Heart right ventricle (tissue), 16 donors: ENCODE measurements at regions not wholly inside any gene's neighbourhood (a gene's known extent, or its start where the extent isn't known, plus 50 kb on each side); places are given as distances from the start of the nearest gene placed in this dataset.

Experiments
- ATAC-seq, 8 donors: fragments of 200-7000 bp; cut with Tn5 transposase; one replicate each; pipeline ENCODE4 v1.9.1; 2020; ENCODE audit warnings: mild to moderate bottlenecking in 8 of 8, moderate library complexity in 8 of 8, moderate number of reproducible peaks in 1 of 8
- DNase-seq, 2 donors: peaks; one replicate each; pipeline ENCODE4 v3.0.0-alpha.2; 2020
- H3K27ac ChIP-seq, 10 donors: fragments of 200-600 bp; sonication (generic) in 2 of 10; one replicate each; pipeline versions ENCODE4 v1.5.0 to v1.8.0; 2020 to 2022; ENCODE audit warnings: mild to moderate bottlenecking in 3 of 10
- H3K27me3 ChIP-seq, 7 donors: fragments of 200-600 bp; one replicate each; pipeline ENCODE4 v1.8.0; 2021 to 2022; ENCODE audit warnings: mild to moderate bottlenecking in 2 of 7
- H3K36me3 ChIP-seq, 9 donors: fragments of 200-600 bp; sonication (generic) in 1 of 9; one replicate each; pipeline versions ENCODE4 v1.5.0 to v1.8.0; 2020 to 2022; ENCODE audit warnings: mild to moderate bottlenecking in 2 of 9
- H3K4me1 ChIP-seq, 9 donors: fragments of 200-600 bp; sonication (generic) in 1 of 9; one replicate each; pipeline versions ENCODE4 v1.5.0 to v1.8.0; 2020 to 2022; ENCODE audit warnings: mild to moderate bottlenecking in 4 of 9
- H3K4me3 ChIP-seq, 10 donors: fragments of 200-600 bp; sonication (generic) in 2 of 10; one replicate each; pipeline versions ENCODE4 v1.5.0 to v1.8.0; 2020 to 2022; ENCODE audit warnings: mild to moderate bottlenecking in 7 of 10, moderate library complexity in 2 of 10
- H3K9me3 ChIP-seq, 11 donors: fragments of 200-600 bp in 10 of 11; sonication (generic) in 2 of 11; one replicate each; pipeline versions ENCODE4 v1.5.0 to v1.8.0; 2013 to 2022; ENCODE audit warnings: mild to moderate bottlenecking in 2 of 11, control low read depth in 1 of 11, moderate library complexity in 1 of 11
- CTCF ChIP-seq, 9 donors: fragments of 200-600 bp; sonication (generic) in 2 of 9; IDR thresholded peaks; one replicate each; pipeline versions ENCODE4 v1.5.0 to v1.8.0; 2021 to 2022; ENCODE audit warnings: antibody characterized with exemption in 9 of 9, mild to moderate bottlenecking in 5 of 9, moderate library complexity in 1 of 9
- WGBS, 2 donors: extraction: QIAGEN DNeasy Blood & Tissue Kit; methylation state at CpG; one replicate each; pipeline ENCODE4 v1.1.7; 2013; ENCODE audit warnings: inconsistent platforms in 1 of 2; 5-methylcytosine and 5-hydroxymethylcytosine counted together
- intact Hi-C, 10 donors: fragments of 100-400 bp; cut with DNase I; formaldehyde crosslinking; loops; one replicate each; pipeline versions ENCODE4 v1.11.1 to v1.14.2; 2022
- donor health status: Arrhythmogenic right ventricular cardiomyopathy.
- donor health status: ischemic (EF 13 %, LVEDD 7.1; RV severe dilation, severe dysfunction).
- donor health status: healthy with polysubstance abuse.
- donor health status: DM: no; HTN: yes; CAD: no.
- donor health status: DM: no; HTN: no; CAD: no.
- donor health status: ischemic (EF 25% LVEDD 6.9; RV normal size, moderate dysfunction).
- donor health status: ischemic (EF 25% LVEDD 5.7; RV mildly dilated, moderate dysfunction).
- donor health status: healthy.
- donor health status: DM: yes; HTN: yes; CAD: no.
- donor health status: Ischemic cardiomyopathy.
- donor health status: ischemic (EF 35%, LVEDD 5.7; RV mildly dilated, moderate dysfunction).
- donor health status: nonischemic (EF 11% LVEDD 7.7; RV severe dilation, severe dysfunction).
- donor health status: DM: yes; HTN: yes; CAD: no.
- donor health status: PGD.
- donor health status: ischemic (EF 29% LVEDD 5.4; RV normal size, mild dysfunction).
- donor health status: nonischemic (EF 23%, LVEDD 6.1; RV moderate dilation, normal function).

GRCh38 chr4:187849556-187850225 is 145.9 kb upstream of the ZFP42 start:
- Histone ChIP-seq H3K27ac (no peak overlapping the region), H3K36me3 (no peaks in the 10 kb centered on the region), H3K4me1 (no peaks in the 10 kb centered on the region), H3K9me3 (peaks cover 0 to 33% (median 0%) of the 10 kb centered on the region in 11 donors), H3K27me3 (no peaks in the 10 kb centered on the region), H3K4me3 (no peak overlapping the region)
- no peak for DNase-seq
- no peak for ATAC-seq
- TF ChIP-seq CTCF (IDR thresholded peaks at IDR 0.05) = no peak
- intact Hi-C loops = no loop called here
- 82 to 84% methylated on average over 13 of the region's 13 CpGs for WGBS, 2 donors

GRCh38 chr4:187865914-187866313 is 129.7 kb upstream of the ZFP42 start:
- ATAC-seq (no peak), DNase-seq (no peak)
- no peaks in the 10 kb centered on the region for H3K36me3 ChIP-seq
- intact Hi-C loops = no loop called here
- H3K9me3 ChIP-seq = peaks cover 0 to 11% (median 0%) of the 10 kb centered on the region in 11 donors
- H3K4me1 ChIP-seq = no peaks in the 10 kb centered on the region
- TF ChIP-seq CTCF (IDR thresholded peaks at IDR 0.05) = no peak
- H3K27ac ChIP-seq = no peak overlapping the region
- 73 to 74% methylated on average over 4 of the region's 4 CpGs for WGBS, 2 donors
- H3K4me3 ChIP-seq = no peak overlapping the region
- no peaks in the 10 kb centered on the region for H3K27me3 ChIP-seq

- H3K4me3 ChIP-seq = no peak overlapping the region
- H3K9me3 ChIP-seq = peaks cover 0 to 10% (median 0%) of the 10 kb centered on the region in 11 donors
- H3K36me3 ChIP-seq = no peaks in the 10 kb centered on the region
- 22 to 33% methylated on average over 2 of the region's 2 CpGs for WGBS, 2 donors
- no peaks in the 10 kb centered on the region for H3K4me1 ChIP-seq
- no peak for TF ChIP-seq CTCF (IDR thresholded peaks at IDR 0.05)
- no peaks in the 10 kb centered on the region for H3K27me3 ChIP-seq
- ATAC-seq (no peak), DNase-seq (no peak)
- no peak overlapping the region for H3K27ac ChIP-seq
- intact Hi-C loops = no loop called here
These were observed 112.5 kb upstream of the ZFP42 start for GRCh38 chr4:187883049-187883448.

- no peak overlapping the region for H3K27ac ChIP-seq
- H3K4me1 ChIP-seq = no peaks in the 10 kb centered on the region
- no peak for DNase-seq
- no peak for TF ChIP-seq CTCF (IDR thresholded peaks at IDR 0.05)
- no peaks in the 10 kb centered on the region for H3K36me3 ChIP-seq
- H3K27me3 ChIP-seq = no peaks in the 10 kb centered on the region
- peaks cover 0 to 10% (median 0%) of the 10 kb centered on the region in 11 donors for H3K9me3 ChIP-seq
- no peak overlapping the region for H3K4me3 ChIP-seq
- 72 to 75% methylated on average over 8 of the region's 8 CpGs for WGBS, 2 donors
- ATAC-seq = no peak
- intact Hi-C loops = no loop called here
These were observed 111.6 kb upstream of the ZFP42 start for GRCh38 chr4:187883836-187884475.
